ENCODE measurements at regions not wholly inside any gene's neighbourhood (a gene's known extent, or its start where the extent isn't known, plus 50 kb on each side); places are given as distances from the start of the nearest gene placed in this dataset.

DNA sequence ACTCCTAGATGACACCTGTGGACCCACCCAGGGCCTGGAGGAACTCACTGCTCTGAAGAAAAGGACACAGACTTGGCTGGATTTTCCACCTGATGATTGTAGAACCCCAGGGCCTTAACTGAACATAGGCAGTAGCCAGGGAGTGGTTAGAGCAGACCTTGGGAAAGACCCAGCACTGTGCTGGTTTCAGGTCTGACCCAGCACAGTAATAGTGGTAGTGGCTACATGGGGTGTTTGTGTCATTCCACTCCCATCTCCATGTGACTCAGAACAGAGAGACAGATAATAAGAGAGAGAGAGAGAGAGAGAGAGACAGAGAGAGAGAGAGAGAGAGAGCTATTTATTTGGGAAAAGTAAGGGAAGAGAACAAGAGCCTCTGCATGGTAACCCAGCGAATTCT, 239.1 kb upstream of the MEOX2 start:
- Mint-ChIP-seq H3K27me3 (ENCODE audit: low read depth, poor library complexity) (no peaks in the 10 kb centered on the region), H3K4me3 (no peak overlapping the region), H3K9me3 (peaks cover 32% of the 10 kb centered on the region), H3K36me3 (ENCODE audit: low read depth) (no peaks in the 10 kb centered on the region), H3K4me1 (no peaks in the 10 kb centered on the region), H3K27ac (no peak overlapping the region)
- no peak for DNase-seq
- TF ChIP-seq CTCF (IDR thresholded peaks at IDR 0.05) = no peak

- DNase-seq = no peak
- TF ChIP-seq CTCF (IDR thresholded peaks at IDR 0.05) = no peak
- Mint-ChIP-seq H3K27ac (no peak overlapping the region), H3K9me3 (peaks cover 32% of the 10 kb centered on the region), H3K36me3 (ENCODE audit: low read depth) (no peaks in the 10 kb centered on the region), H3K27me3 (ENCODE audit: low read depth, poor library complexity) (no peaks in the 10 kb centered on the region), H3K4me1 (no peaks in the 10 kb centered on the region), H3K4me3 (no peak overlapping the region)
These were observed 238.4 kb upstream of the MEOX2 start for GRCh38 chr7:15924910-15925309.

GRCh38 chr7:15922002-15922401, 235.5 kb upstream of the MEOX2 start:
- Mint-ChIP-seq H3K9me3 (peaks cover 22% of the 10 kb centered on the region), H3K27me3 (ENCODE audit: low read depth, poor library complexity) (no peaks in the 10 kb centered on the region), H3K36me3 (ENCODE audit: low read depth) (no peaks in the 10 kb centered on the region), H3K27ac (no peak overlapping the region), H3K4me3 (no peak overlapping the region), H3K4me1 (peaks cover 5% of the 10 kb centered on the region)
- TF ChIP-seq CTCF (IDR thresholded peaks at IDR 0.05) = no peak
- no peak for DNase-seq

GRCh38 chr7:15921576-15921975, 235.1 kb upstream of the MEOX2 start:
- Mint-ChIP-seq H3K36me3 (ENCODE audit: low read depth) (no peaks in the 10 kb centered on the region), H3K27ac (no peak overlapping the region), H3K4me1 (peaks cover 5% of the 10 kb centered on the region), H3K4me3 (no peak overlapping the region), H3K9me3 (peaks cover 21% of the 10 kb centered on the region), H3K27me3 (ENCODE audit: low read depth, poor library complexity) (no peaks in the 10 kb centered on the region)
- TF ChIP-seq CTCF (IDR thresholded peaks at IDR 0.05) = no peak
- DNase-seq = no peak

- no peak overlapping the region for H3K4me3 Mint-ChIP-seq
- no peak overlapping the region for H3K27ac Mint-ChIP-seq
- no peak for TF ChIP-seq CTCF (IDR thresholded peaks at IDR 0.05)
- no peaks in the 10 kb centered on the region for H3K27me3 Mint-ChIP-seq (ENCODE audit: low read depth, poor library complexity)
- peaks cover 16% of the 10 kb centered on the region for H3K9me3 Mint-ChIP-seq
- no peak for DNase-seq
- peaks cover 5% of the 10 kb centered on the region for H3K4me1 Mint-ChIP-seq
- no peaks in the 10 kb centered on the region for H3K36me3 Mint-ChIP-seq (ENCODE audit: low read depth)
These were observed 234.5 kb upstream of the MEOX2 start for GRCh38 chr7:15920953-15921352.

GRCh38 chr7:15916681-15917380, 230.3 kb upstream of the MEOX2 start:
- H3K4me1 Mint-ChIP-seq = peaks cover 10% of the 10 kb centered on the region
- H3K36me3 Mint-ChIP-seq (ENCODE audit: low read depth) = no peaks in the 10 kb centered on the region
- H3K9me3 Mint-ChIP-seq = no peaks in the 10 kb centered on the region
- TF ChIP-seq CTCF (IDR thresholded peaks at IDR 0.05) = no peak
- no peak overlapping the region for H3K4me3 Mint-ChIP-seq
- H3K27me3 Mint-ChIP-seq (ENCODE audit: low read depth, poor library complexity) = no peaks in the 10 kb centered on the region
- no peak overlapping the region for H3K27ac Mint-ChIP-seq
- no peak for DNase-seq
